ENCODE measurements at regions not wholly inside any gene's neighbourhood (a gene's known extent, or its start where the extent isn't known, plus 50 kb on each side); places are given as distances from the start of the nearest gene placed in this dataset.

DNA sequence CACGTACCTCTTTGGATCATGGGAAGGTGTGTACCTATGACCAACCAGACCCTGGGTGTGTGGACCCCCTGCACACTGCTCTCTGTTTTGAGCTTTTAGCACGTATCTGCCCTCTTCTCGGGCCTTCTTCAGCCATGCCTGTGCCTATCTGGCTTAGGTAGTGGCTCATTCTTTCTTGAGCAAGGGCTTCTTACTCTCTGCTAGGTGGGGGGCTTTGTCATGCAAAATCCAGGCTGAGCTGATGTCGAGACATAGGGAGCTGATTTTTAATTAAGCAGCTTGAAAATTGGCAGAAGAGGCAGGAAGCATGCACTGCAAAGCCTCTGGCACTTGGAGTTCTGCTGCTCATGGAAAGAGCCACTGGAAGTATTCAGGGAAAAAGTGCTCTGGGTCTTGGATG, 181.6 kb upstream of the IRX6 start:
- Histone ChIP-seq H3K9me3 (no peaks in the 10 kb centered on the region), H3K4me3 (no peak overlapping the region), H3K36me3 (no peaks in the 10 kb centered on the region), H3K27me3 (no peaks in the 10 kb centered on the region), H3K4me1 (no peaks in the 10 kb centered on the region), H3K27ac (no peak overlapping the region)
- WGBS, 2 donors (ENCODE audit: low coverage in 1 of 2): 72 to 87% methylated on average over 3 to 4 of the region's 4 CpGs
- no peak for ATAC-seq
- TF ChIP-seq POLR2A (IDR thresholded peaks at IDR 0.05): no peak
- TF ChIP-seq EP300 (IDR thresholded peaks at IDR 0.05): no peak
- TF ChIP-seq POLR2AphosphoS5 (IDR thresholded peaks at IDR 0.05): no peak
- TF ChIP-seq, protein P1, sequence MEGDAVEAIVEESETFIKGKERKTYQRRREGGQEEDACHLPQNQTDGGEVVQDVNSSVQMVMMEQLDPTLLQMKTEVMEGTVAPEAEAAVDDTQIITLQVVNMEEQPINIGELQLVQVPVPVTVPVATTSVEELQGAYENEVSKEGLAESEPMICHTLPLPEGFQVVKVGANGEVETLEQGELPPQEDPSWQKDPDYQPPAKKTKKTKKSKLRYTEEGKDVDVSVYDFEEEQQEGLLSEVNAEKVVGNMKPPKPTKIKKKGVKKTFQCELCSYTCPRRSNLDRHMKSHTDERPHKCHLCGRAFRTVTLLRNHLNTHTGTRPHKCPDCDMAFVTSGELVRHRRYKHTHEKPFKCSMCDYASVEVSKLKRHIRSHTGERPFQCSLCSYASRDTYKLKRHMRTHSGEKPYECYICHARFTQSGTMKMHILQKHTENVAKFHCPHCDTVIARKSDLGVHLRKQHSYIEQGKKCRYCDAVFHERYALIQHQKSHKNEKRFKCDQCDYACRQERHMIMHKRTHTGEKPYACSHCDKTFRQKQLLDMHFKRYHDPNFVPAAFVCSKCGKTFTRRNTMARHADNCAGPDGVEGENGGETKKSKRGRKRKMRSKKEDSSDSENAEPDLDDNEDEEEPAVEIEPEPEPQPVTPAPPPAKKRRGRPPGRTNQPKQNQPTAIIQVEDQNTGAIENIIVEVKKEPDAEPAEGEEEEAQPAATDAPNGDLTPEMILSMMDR (IDR thresholded peaks at IDR 0.05): no peak

DNA sequence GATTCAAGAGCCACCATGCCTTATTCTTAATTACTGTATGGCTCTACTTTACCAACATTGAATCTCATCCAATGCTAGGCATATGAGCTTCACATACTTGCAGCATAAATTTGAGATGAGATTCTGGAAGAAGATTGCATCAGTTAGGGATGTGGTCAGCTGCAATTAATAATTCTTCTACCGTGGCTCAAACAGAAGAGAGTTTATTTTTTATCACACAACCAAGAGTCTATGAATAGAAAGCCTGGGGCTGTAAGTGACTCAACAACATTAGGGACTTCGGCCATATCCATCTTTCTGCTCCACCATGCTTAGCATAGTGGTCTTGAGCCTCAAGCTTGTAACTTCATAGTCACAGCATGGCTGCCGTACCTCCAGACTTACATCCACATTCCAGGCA, 179.4 kb upstream of the IRX6 start:
- ATAC-seq: no peak
- no peak overlapping the region for H3K4me3 ChIP-seq
- WGBS, 2 donors (ENCODE audit: low coverage in 1 of 2): 84% methylated on average over 3 of the region's 3 CpGs; no CpG with 5 or more reads in 1 of the 2 donors
- no peak overlapping the region for H3K27ac ChIP-seq
- H3K27me3 ChIP-seq: peaks cover 6% of the 10 kb centered on the region
- H3K36me3 ChIP-seq: no peaks in the 10 kb centered on the region
- H3K4me1 ChIP-seq: no peaks in the 10 kb centered on the region
- H3K9me3 ChIP-seq: no peaks in the 10 kb centered on the region
- TF ChIP-seq POLR2AphosphoS5 (IDR thresholded peaks at IDR 0.05): no peak
- no peak for TF ChIP-seq POLR2A (IDR thresholded peaks at IDR 0.05)
- TF ChIP-seq EP300 (IDR thresholded peaks at IDR 0.05): no peak
- TF ChIP-seq, protein P1 (IDR thresholded peaks at IDR 0.05): no peak

GRCh38 chr16:55145771-55146603, 178.0 kb upstream of the IRX6 start:
- H3K36me3 ChIP-seq: no peaks in the 10 kb centered on the region
- H3K27me3 ChIP-seq: peaks cover 6% of the 10 kb centered on the region
- WGBS, 2 donors (ENCODE audit: low coverage in 1 of 2): 72 to 73% methylated on average over 1 to 2 of the region's 2 CpGs
- no peak for ATAC-seq
- no peaks in the 10 kb centered on the region for H3K9me3 ChIP-seq
- no peaks in the 10 kb centered on the region for H3K4me1 ChIP-seq
- no peak overlapping the region for H3K27ac ChIP-seq
- no peak overlapping the region for H3K4me3 ChIP-seq
- TF ChIP-seq EP300 (IDR thresholded peaks at IDR 0.05): no peak

GRCh38 chr16:55146966-55147365, 177.0 kb upstream of the IRX6 start:
- no peak for TF ChIP-seq EP300 (IDR thresholded peaks at IDR 0.05)
- TF ChIP-seq POLR2AphosphoS5 (IDR thresholded peaks at IDR 0.05): no peak
- no peak for TF ChIP-seq POLR2A (IDR thresholded peaks at IDR 0.05)
- TF ChIP-seq, protein P1 (IDR thresholded peaks at IDR 0.05): no peak
- H3K4me1 ChIP-seq: no peaks in the 10 kb centered on the region
- H3K27ac ChIP-seq: no peak overlapping the region
- H3K36me3 ChIP-seq: no peaks in the 10 kb centered on the region
- H3K27me3 ChIP-seq: peaks cover 6% of the 10 kb centered on the region
- H3K9me3 ChIP-seq: no peaks in the 10 kb centered on the region
- WGBS, 2 donors (ENCODE audit: low coverage in 1 of 2): 7 to 14% methylated on average over 1 to 3 of the region's 7 CpGs
- no peak for ATAC-seq
- H3K4me3 ChIP-seq: no peak overlapping the region

GRCh38 chr16:55147396-55147795, 176.6 kb upstream of the IRX6 start:
- ATAC-seq: no peak
- H3K9me3 ChIP-seq: no peaks in the 10 kb centered on the region
- WGBS, 2 donors (ENCODE audit: low coverage in 1 of 2): 81% methylated on average over 3 to 4 of the region's 4 CpGs
- H3K4me1 ChIP-seq: no peaks in the 10 kb centered on the region
- peaks cover 6% of the 10 kb centered on the region for H3K27me3 ChIP-seq
- no peaks in the 10 kb centered on the region for H3K36me3 ChIP-seq
- TF ChIP-seq EP300 (IDR thresholded peaks at IDR 0.05): no peak
- TF ChIP-seq POLR2AphosphoS5 (IDR thresholded peaks at IDR 0.05): no peak
- TF ChIP-seq, protein P1 (IDR thresholded peaks at IDR 0.05): no peak
- no peak for TF ChIP-seq POLR2A (IDR thresholded peaks at IDR 0.05)
- H3K4me3 ChIP-seq: no peak overlapping the region
- no peak overlapping the region for H3K27ac ChIP-seq
